Liver (tissue), 3 donors: ENCODE measurements at regions not wholly inside any gene's neighbourhood (a gene's known extent, or its start where the extent isn't known, plus 50 kb on each side); places are given as distances from the start of the nearest gene placed in this dataset.

ENCODE experiments used
- CTCF ChIP-seq: fragments of 150-350 bp; IDR thresholded peaks from 2 replicates; pipeline ENCODE4 v1.5.1; 2017; ENCODE audit warnings: improper control_type of control experiment, low read depth, low read length; ENCODE audit not compliant: missing input control
- FOXA1 ChIP-seq: IDR thresholded peaks from 2 replicates; pipeline ENCODE4 v1.6.1; 2016; ENCODE audit warnings: antibody characterized with exemption
- GABPA ChIP-seq, 2 donors: IDR thresholded peaks in 1 of 2; conservative IDR thresholded peaks in 1 of 2; 2 replicates each; pipeline ENCODE4 v1.6.1; 2016; ENCODE audit warnings: antibody characterized with exemption in 2 of 2, mild to moderate bottlenecking in 1 of 2, moderate library complexity in 1 of 2
- HNF4G ChIP-seq: IDR thresholded peaks from 2 replicates; pipeline ENCODE4 v1.6.1; 2016; ENCODE audit warnings: antibody characterized with exemption
- JUND ChIP-seq, 2 donors: IDR thresholded peaks; 2 replicates each; pipeline ENCODE4 v1.6.1; 2016; ENCODE audit warnings: antibody characterized with exemption in 2 of 2
- REST ChIP-seq: IDR thresholded peaks from 2 replicates; pipeline ENCODE4 v1.6.1; 2016; ENCODE audit warnings: antibody characterized with exemption, mild to moderate bottlenecking
- SP1 ChIP-seq: IDR thresholded peaks from 2 replicates; pipeline ENCODE4 v1.6.1; 2018; ENCODE audit warnings: antibody characterized with exemption, mild to moderate bottlenecking
- TAF1 ChIP-seq: conservative IDR thresholded peaks from 2 replicates; pipeline ENCODE4 v1.6.1; 2016; ENCODE audit warnings: antibody characterized with exemption, mild to moderate bottlenecking
- YY1 ChIP-seq: IDR thresholded peaks from 2 replicates; pipeline ENCODE4 v1.6.1; 2016; ENCODE audit warnings: antibody characterized with exemption, mild to moderate bottlenecking
- TF ChIP-seq, protein P1 (sequence below): IDR thresholded peaks from 2 replicates; pipeline ENCODE4 v1.6.1; 2016; ENCODE audit warnings: antibody characterized with exemption
- donor health status: healthy.
- donor health status: healthy.

- TF ChIP-seq, protein P1, sequence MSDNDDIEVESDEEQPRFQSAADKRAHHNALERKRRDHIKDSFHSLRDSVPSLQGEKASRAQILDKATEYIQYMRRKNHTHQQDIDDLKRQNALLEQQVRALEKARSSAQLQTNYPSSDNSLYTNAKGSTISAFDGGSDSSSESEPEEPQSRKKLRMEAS = no peak
- TF ChIP-seq JUND (IDR thresholded peaks at IDR 0.05) (no peak), CTCF (no peak), FOXA1 (no peak), REST (no peak), YY1 (no peak), TAF1 (no peak), HNF4G (no peak), GABPA (IDR thresholded peaks at IDR 0.05 in 1 of 2, conservative IDR thresholded peaks at IDR 0.05 in 1 of 2) (no peak), SP1 (no peak)
Measured at GRCh38 chr13:22001336-22001735, 330.5 kb downstream of the FGF9 start.
